H1 (cell line): ENCODE measurements at regions not wholly inside any gene's neighbourhood (a gene's known extent, or its start where the extent isn't known, plus 50 kb on each side); places are given as distances from the start of the nearest gene placed in this dataset.

Experiments
- BACH1 ChIP-seq: IDR thresholded peaks from 2 replicates; pipeline ENCODE4 v1.6.1; 2012; ENCODE audit warnings: low read length, improper control_type of control experiment
- TF ChIP-seq, protein P1 (sequence below): fragments of 300-600 bp; sonication (generic); IDR thresholded peaks from 2 replicates; pipeline ENCODE4 v1.7.1; 2012; ENCODE audit warnings: low read length, moderate library complexity, mild to moderate bottlenecking, inconsistent platforms; ENCODE audit not compliant: insufficient replicate concordance

DNA sequence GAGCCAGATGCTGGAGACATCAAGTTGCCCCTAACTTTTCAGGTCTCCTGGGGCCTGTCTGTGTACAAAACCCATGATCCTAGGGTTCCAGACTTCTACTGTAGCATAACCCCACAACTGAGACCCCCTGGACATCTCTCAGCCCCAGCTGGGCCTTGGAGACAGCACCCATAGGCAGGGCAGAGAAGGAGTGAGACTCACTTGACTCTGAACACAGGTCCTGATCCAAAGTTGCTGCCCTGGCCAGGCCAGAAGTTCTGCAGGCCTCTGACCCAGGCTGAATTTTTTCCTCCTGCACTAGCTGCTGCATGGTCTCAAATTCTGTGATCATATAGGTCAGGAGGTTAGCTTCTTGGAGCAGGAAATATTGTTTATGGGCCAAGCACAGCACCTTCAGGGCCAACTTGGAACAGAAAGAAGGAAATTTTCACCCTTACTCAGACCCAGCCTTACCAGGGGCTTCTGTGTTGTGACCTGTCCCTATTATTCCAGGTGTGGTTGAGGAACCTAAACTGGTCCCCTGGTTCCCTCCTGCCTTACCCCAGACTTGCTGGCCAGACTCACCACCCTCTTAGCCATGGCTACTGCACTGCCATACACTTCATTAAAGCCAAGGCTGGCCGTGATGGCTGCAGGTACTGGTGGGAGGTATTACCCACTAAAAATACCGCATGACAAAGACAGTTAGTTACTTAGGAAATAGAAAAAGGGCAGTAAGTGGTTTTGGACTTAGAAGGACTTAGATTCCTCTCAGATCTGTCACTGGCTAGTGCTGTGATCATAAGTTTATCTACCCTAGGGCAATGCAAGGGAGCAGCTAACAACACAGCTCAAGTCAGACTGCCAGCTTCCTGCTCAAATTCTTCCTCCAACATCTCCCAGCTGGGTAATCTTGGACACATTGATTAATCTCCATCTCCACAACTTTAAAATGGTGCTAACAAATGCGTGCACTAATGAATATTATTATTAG is 2180.1 kb downstream of the TP53TG3F start (continued):
- TF ChIP-seq, protein P1, sequence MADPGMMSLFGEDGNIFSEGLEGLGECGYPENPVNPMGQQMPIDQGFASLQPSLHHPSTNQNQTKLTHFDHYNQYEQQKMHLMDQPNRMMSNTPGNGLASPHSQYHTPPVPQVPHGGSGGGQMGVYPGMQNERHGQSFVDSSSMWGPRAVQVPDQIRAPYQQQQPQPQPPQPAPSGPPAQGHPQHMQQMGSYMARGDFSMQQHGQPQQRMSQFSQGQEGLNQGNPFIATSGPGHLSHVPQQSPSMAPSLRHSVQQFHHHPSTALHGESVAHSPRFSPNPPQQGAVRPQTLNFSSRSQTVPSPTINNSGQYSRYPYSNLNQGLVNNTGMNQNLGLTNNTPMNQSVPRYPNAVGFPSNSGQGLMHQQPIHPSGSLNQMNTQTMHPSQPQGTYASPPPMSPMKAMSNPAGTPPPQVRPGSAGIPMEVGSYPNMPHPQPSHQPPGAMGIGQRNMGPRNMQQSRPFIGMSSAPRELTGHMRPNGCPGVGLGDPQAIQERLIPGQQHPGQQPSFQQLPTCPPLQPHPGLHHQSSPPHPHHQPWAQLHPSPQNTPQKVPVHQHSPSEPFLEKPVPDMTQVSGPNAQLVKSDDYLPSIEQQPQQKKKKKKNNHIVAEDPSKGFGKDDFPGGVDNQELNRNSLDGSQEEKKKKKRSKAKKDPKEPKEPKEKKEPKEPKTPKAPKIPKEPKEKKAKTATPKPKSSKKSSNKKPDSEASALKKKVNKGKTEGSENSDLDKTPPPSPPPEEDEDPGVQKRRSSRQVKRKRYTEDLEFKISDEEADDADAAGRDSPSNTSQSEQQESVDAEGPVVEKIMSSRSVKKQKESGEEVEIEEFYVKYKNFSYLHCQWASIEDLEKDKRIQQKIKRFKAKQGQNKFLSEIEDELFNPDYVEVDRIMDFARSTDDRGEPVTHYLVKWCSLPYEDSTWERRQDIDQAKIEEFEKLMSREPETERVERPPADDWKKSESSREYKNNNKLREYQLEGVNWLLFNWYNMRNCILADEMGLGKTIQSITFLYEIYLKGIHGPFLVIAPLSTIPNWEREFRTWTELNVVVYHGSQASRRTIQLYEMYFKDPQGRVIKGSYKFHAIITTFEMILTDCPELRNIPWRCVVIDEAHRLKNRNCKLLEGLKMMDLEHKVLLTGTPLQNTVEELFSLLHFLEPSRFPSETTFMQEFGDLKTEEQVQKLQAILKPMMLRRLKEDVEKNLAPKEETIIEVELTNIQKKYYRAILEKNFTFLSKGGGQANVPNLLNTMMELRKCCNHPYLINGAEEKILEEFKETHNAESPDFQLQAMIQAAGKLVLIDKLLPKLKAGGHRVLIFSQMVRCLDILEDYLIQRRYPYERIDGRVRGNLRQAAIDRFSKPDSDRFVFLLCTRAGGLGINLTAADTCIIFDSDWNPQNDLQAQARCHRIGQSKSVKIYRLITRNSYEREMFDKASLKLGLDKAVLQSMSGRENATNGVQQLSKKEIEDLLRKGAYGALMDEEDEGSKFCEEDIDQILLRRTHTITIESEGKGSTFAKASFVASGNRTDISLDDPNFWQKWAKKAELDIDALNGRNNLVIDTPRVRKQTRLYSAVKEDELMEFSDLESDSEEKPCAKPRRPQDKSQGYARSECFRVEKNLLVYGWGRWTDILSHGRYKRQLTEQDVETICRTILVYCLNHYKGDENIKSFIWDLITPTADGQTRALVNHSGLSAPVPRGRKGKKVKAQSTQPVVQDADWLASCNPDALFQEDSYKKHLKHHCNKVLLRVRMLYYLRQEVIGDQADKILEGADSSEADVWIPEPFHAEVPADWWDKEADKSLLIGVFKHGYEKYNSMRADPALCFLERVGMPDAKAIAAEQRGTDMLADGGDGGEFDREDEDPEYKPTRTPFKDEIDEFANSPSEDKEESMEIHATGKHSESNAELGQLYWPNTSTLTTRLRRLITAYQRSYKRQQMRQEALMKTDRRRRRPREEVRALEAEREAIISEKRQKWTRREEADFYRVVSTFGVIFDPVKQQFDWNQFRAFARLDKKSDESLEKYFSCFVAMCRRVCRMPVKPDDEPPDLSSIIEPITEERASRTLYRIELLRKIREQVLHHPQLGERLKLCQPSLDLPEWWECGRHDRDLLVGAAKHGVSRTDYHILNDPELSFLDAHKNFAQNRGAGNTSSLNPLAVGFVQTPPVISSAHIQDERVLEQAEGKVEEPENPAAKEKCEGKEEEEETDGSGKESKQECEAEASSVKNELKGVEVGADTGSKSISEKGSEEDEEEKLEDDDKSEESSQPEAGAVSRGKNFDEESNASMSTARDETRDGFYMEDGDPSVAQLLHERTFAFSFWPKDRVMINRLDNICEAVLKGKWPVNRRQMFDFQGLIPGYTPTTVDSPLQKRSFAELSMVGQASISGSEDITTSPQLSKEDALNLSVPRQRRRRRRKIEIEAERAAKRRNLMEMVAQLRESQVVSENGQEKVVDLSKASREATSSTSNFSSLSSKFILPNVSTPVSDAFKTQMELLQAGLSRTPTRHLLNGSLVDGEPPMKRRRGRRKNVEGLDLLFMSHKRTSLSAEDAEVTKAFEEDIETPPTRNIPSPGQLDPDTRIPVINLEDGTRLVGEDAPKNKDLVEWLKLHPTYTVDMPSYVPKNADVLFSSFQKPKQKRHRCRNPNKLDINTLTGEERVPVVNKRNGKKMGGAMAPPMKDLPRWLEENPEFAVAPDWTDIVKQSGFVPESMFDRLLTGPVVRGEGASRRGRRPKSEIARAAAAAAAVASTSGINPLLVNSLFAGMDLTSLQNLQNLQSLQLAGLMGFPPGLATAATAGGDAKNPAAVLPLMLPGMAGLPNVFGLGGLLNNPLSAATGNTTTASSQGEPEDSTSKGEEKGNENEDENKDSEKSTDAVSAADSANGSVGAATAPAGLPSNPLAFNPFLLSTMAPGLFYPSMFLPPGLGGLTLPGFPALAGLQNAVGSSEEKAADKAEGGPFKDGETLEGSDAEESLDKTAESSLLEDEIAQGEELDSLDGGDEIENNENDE = no peak
- no peak for TF ChIP-seq BACH1
